DOHH2 (cell line): ENCODE measurements at regions not wholly inside any gene's neighbourhood (a gene's known extent, or its start where the extent isn't known, plus 50 kb on each side); places are given as distances from the start of the nearest gene placed in this dataset.

Experiments used
- EZH2phosphoT487 ChIP-seq: fragments of 200-600 bp; sonication (generic); IDR thresholded peaks from 2 replicates; pipeline ENCODE4 v1.6.1; 2017; ENCODE audit warnings: borderline replicate concordance, mild to moderate bottlenecking, antibody characterized with exemption, low read length, moderate library complexity, mixed read lengths
- TF ChIP-seq, protein P1 (sequence below): fragments of 200-600 bp; sonication (generic); IDR thresholded peaks from one replicate; pipeline ENCODE4 v1.5.1; 2014; ENCODE audit warnings: antibody characterized with exemption, mild to moderate bottlenecking, low read depth, low read length; ENCODE audit not compliant: poor library complexity, severe bottlenecking

DNA sequence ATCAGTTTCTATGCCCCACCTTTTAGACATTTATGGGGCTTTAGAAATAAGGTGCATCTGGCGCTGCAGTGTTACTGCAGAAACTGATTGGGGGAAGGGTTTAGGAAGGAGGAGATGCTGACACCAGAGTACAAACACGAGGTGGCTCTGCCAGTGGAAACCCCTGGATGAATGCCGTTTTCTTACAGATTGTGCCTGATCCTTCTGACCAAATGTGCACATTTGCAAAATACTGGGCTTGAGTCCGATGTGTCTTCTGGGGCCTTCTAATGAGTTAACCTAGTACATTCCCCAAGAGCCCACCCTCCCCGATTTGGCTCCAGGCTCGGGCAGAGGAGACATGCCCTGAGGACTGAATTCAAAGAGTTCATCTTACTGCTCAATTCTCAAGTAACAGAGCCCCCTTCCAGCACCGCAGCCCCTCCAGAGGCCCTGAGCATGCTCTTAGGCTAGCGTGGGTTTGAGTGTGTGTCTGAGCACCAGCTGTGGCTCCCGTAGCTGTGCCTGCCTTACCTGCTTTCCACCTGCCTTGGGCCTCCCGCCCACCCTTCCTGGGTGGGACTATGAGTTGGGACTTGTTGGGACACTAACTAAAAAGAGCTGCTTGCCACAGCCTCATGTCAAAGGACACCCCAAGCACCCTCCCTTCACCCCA, 116.7 kb upstream of the COPS8 start:
- TF ChIP-seq, protein P1, sequence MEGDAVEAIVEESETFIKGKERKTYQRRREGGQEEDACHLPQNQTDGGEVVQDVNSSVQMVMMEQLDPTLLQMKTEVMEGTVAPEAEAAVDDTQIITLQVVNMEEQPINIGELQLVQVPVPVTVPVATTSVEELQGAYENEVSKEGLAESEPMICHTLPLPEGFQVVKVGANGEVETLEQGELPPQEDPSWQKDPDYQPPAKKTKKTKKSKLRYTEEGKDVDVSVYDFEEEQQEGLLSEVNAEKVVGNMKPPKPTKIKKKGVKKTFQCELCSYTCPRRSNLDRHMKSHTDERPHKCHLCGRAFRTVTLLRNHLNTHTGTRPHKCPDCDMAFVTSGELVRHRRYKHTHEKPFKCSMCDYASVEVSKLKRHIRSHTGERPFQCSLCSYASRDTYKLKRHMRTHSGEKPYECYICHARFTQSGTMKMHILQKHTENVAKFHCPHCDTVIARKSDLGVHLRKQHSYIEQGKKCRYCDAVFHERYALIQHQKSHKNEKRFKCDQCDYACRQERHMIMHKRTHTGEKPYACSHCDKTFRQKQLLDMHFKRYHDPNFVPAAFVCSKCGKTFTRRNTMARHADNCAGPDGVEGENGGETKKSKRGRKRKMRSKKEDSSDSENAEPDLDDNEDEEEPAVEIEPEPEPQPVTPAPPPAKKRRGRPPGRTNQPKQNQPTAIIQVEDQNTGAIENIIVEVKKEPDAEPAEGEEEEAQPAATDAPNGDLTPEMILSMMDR = no peak
- TF ChIP-seq EZH2phosphoT487 = no peak
